Cardiac fibroblast (primary cell): ENCODE measurements at regions not wholly inside any gene's neighbourhood (a gene's known extent, or its start where the extent isn't known, plus 50 kb on each side); places are given as distances from the start of the nearest gene placed in this dataset.

Experiments
- DNase-seq, 2 donors: peaks; one replicate each; pipeline versions ENCODE4 v3.0.0 to v3.0.0-alpha.2; 2010; ENCODE audit warnings: low read depth in 2 of 2
- H3K4me3 ChIP-seq, 2 donors: replicated peaks in 1 of 2; 1 replicate in 1 of 2; 2 replicates in 1 of 2; pipeline ENCODE4 v1.5.1; 2011; ENCODE audit warnings: low read depth in 2 of 2, low read length in 2 of 2, mild to moderate bottlenecking in 2 of 2, moderate library complexity in 1 of 2
- CTCF ChIP-seq: IDR thresholded peaks from one replicate; pipeline ENCODE4 v1.5.1; 2011; ENCODE audit warnings: low read depth, mild to moderate bottlenecking, low read length, inconsistent platforms

GRCh38 chr1:5505944-5506343 is 486.3 kb downstream of the NPHP4 start:
- no peak for TF ChIP-seq CTCF
- DNase-seq: no peak
- H3K4me3 ChIP-seq: no peak overlapping the region

- TF ChIP-seq CTCF: no peak
- DNase-seq: no peak
- H3K4me3 ChIP-seq: no peak overlapping the region
Measured at GRCh38 chr1:5504364-5504740, 487.9 kb downstream of the NPHP4 start.

- H3K4me3 ChIP-seq: no peak overlapping the region
- no peak for DNase-seq
- no peak for TF ChIP-seq CTCF
Measured at GRCh38 chr1:5503556-5504363, 488.5 kb downstream of the NPHP4 start.

- no peak for TF ChIP-seq CTCF
- no peak for DNase-seq
- H3K4me3 ChIP-seq: no peak overlapping the region
Measured at GRCh38 chr1:5502311-5503194, 489.7 kb downstream of the NPHP4 start.

- no peak for TF ChIP-seq CTCF
- H3K4me3 ChIP-seq: no peak overlapping the region
- no peak for DNase-seq
Measured at GRCh38 chr1:5501206-5501930, 490.9 kb downstream of the NPHP4 start.

- no peak for DNase-seq
Measured at GRCh38 chr1:5500541-5500940, 491.7 kb downstream of the NPHP4 start.

More at GRCh38 chr1:5500541-5500940, 491.7 kb downstream of the NPHP4 start:
- TF ChIP-seq CTCF: no peak
- no peak overlapping the region for H3K4me3 ChIP-seq
